HG03575 (cell line): ENCODE measurements at regions not wholly inside any gene's neighbourhood (a gene's known extent, or its start where the extent isn't known, plus 50 kb on each side); places are given as distances from the start of the nearest gene placed in this dataset.
"Not testable (repeated sequence)": the region's sequence is repeated elsewhere in the genome, so short reads cannot be mapped to it uniquely, and the experiment has no call there.

Experiments used
- ATAC-seq: cut with Tn5 transposase; IDR thresholded peaks from one replicate; pipeline ENCODE4 v1.9.1; 2021; ENCODE audit not compliant: unreplicated experiment, insufficient number of reproducible peaks, low FRiP score; ENCODE audit errors: extremely low read depth

GRCh38 chr18:38690626-38691025 is 1125.0 kb upstream of the CELF4 start:
- ATAC-seq = no peak

DNA sequence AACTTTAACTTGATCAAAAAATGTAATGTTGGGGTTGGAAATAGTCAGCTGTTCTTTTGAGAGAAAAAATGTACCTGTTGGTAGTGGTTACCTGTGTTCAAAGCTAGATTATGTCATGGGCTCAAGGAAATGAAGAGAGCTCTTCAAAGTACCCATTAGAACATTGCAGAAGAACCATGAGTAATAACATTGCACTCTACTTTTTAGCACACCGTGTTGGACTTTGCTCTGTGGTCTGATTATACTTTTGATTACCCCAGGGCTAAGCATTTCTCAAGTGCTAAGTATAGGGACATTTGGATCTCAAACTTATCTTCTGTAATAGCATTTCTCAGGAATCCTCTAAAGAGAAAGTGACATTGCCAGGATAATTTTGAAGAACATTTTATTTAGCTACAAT is 1122.8 kb upstream of the CELF4 start:
- no peak for ATAC-seq

GRCh38 chr18:38670486-38670885 is 1104.9 kb upstream of the CELF4 start:
- ATAC-seq = no peak

GRCh38 chr18:38664929-38665328 is 1099.3 kb upstream of the CELF4 start:
- no peak for ATAC-seq

DNA sequence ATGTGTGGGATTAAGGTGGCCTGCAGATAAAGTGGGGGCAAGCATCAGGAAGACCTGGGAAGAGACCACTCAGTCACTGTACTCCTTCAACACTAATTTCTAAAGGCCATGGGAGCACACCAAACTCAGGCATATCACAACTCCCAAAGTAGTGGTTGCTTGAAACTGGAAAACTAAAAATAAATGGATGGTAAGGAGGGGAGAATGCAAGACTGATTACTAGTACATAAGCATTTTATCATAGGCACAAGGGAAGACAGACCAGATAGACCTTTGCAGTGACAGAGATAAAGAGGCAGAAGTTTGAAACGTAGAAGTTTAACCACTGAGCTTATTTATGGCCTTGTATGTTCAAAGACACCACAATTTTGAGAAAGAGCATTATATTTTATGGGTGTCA is 1098.1 kb upstream of the CELF4 start:
- ATAC-seq = no peak

DNA sequence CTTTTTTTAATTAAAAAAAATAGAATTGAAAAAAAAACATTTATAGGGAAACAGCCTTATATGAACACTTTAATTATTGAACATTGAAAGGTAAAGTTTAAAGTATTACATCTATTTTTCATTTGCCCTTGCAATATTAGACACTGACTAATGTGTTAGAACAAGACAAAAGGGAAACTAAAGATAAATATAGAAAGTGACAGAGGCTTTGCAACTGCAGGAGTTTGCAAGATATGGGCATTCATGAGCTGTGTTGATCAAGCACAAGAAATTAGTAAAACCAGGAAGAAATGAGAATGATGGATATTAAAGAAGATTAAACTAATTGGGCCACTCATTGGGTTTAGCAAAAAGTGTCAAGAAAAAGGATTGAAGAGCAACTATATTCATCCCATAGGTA is 1097.7 kb upstream of the CELF4 start:
- ATAC-seq = no peak

GRCh38 chr18:38654946-38655345 is 1089.3 kb upstream of the CELF4 start:
- ATAC-seq = no peak

DNA sequence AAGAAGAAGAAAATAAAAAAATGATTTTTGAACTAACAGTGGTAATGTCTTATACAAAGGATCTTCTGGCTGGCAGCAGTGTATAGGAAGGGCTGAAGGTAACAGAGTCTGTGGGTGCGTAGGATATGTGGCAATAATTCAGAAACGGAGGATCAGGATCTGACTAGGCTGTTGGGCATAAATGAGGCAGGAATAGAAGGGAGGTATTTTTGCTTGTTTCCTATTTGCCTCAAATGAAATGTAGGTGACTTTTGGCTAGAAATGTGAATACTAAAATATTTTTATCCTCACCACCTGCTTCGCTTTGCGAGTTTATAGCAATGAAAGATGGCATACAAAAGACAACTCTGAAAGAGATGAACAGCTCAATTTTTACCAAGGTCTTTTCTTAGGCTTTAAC is 1086.1 kb upstream of the CELF4 start:
- ATAC-seq = no peak

GRCh38 chr18:38648179-38648578 is 1082.6 kb upstream of the CELF4 start:
- no peak for ATAC-seq

GRCh38 chr18:38646296-38646695 is 1080.7 kb upstream of the CELF4 start:
- ATAC-seq = no peak

GRCh38 chr18:38644875-38645641 is 1079.5 kb upstream of the CELF4 start:
- ATAC-seq = no peak

- no peak for ATAC-seq
Measured at GRCh38 chr18:38642711-38643110, 1077.1 kb upstream of the CELF4 start.

DNA sequence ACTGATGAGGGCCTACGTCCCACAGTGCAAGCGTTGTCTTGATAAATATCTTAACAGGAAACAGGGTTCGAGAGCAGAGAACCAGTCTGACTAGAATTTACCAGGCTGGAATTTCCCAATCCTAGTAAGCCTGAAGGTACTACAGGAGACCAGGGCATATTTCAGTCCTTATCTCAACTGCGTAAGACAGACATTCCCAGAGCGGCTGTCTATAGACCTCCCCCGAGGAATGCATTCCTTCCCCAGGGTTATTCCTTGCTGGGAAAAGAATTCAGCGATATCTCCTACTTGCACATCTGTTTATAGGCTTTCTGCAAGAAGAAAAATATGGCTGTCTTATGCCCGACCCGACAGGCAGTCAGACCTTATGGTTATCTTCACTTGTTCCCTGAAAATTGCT is 1074.1 kb upstream of the CELF4 start:
- ATAC-seq = not testable (repeated sequence)

DNA sequence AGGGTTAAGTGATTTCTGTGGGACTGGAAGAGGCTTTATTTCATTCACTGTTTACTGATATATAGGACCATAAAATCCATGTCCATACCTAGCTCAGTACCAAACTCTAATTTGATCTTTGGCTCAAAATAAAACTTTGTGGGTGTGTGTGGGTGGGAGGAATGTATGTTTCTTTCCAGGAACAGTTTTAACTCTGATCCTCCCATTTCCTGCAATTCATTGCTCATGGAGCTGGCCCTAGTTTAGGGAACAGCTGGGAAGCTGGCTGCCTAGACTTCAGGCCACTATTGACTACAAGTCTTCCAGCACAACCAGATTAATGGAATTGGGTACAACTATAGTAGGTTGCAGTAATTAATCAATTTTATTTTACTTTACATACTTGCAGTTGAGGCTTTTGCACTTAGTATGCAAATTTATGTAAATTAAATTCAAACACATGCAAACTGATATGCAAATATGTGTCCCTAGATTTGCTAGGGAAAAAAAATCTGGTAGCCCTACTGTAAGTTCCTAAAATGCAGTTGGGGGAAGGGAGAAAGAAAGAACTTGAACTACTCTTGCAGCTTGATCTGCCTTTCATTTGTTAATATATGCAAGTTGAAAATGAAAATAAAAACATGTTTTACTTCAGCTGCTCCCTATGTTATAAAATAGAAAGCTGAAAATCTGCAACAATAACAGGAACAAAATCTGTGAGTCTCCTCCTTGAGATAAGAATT is 1070.3 kb upstream of the CELF4 start:
- no peak for ATAC-seq

DNA sequence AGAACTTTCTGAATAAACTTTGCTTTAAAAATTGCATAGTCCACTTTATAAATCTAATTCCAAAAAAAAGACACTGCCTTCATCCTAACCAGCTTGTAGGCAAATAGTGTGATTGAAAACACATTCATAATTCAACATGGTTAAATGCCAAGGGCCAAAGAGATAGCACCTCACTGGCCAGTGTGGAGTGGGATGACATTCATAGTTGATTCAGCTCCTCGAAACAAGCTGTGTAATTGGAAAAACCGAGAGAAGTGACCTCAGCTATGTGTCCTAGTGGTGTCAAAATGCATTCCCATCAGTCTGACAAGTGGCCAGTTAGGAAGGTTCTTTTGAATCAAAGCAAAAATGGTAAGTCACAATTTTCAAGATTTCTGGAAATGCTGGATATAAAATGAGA is 1068.5 kb upstream of the CELF4 start:
- no peak for ATAC-seq

GRCh38 chr18:38633333-38633732 is 1067.7 kb upstream of the CELF4 start:
- ATAC-seq = no peak

- ATAC-seq = no peak
Measured at GRCh38 chr18:38619129-38619528, 1053.5 kb upstream of the CELF4 start.

GRCh38 chr18:38616306-38616705 is 1050.7 kb upstream of the CELF4 start:
- no peak for ATAC-seq

DNA sequence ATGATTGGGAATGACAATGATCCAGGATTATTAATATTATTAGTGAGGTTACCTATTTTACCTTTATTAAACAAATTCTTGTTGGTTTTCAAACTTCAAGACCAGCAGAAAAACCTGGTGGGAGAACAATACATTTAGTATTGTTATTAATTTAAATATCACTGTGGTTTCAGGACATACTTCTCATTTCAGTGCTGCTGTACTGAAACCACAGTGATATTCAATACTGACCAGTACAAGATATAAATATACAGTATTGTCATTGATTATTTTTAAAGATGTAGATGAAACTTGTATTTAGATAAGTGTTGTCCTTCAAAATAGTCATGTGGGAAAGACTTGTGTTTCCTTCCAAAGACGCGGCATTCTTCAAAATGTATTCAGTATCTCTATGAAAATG is 1047.3 kb upstream of the CELF4 start:
- ATAC-seq = no peak

- peak; percentile 83 for ATAC-seq
Measured at GRCh38 chr18:38611036-38611964, 1045.7 kb upstream of the CELF4 start.
